HCT116 (cell line): ENCODE measurements at regions not wholly inside any gene's neighbourhood (a gene's known extent, or its start where the extent isn't known, plus 50 kb on each side); places are given as distances from the start of the nearest gene placed in this dataset.

ENCODE experiments used
- ATAC-seq: fragments of 200-7000 bp; cut with Tn5 transposase; 2 replicates; pipeline ENCODE4 v1.9.1; 2020; ENCODE audit warnings: mild to moderate bottlenecking, moderate library complexity
- BruUV-seq: library from RNA; stranded (reverse); fragments of 400-500 nt; replicated peaks from 2 replicates; lab custom pipeline; 2021; lab: Mats Ljungman, UMichigan
- CTCF ChIA-PET: fragments of 300-600 bp; sonication (Branson Sonifier 250); formaldehyde crosslinking; loops from one replicate; lab custom pipeline; 2021; ENCODE audit warnings: antibody characterized with exemption; lab: Charles Lee
- POLR2A ChIA-PET: fragments of 300-600, 350-600 bp; sonication (Branson Sonifier 250); formaldehyde crosslinking; loops from one replicate; lab custom pipeline; 2021; ENCODE audit warnings: antibody characterized with exemption; lab: Charles Lee
- RAD21 ChIA-PET, 2 experiments: fragments of 300-600 bp; sonication (Branson Sonifier 250); formaldehyde crosslinking; loops; one replicate each; lab custom pipeline; 2023; ENCODE audit warnings: low total read pairs in 2 of 2; ENCODE audit not compliant: uncharacterized antibody in 2 of 2, unreplicated experiment in 2 of 2, low non-redundant PET in 1 of 2; lab: Charles Lee
- DNase-seq: peaks from one replicate; pipeline ENCODE4 v3.0.0-alpha.2; 2010; ENCODE audit warnings: low read depth, low spot score
- H2AFZ ChIP-seq: fragments of 200-600 bp; shearing (Covaris generic), sonication (generic); 2 replicates; pipeline ENCODE4 v1.6.1; 2017; ENCODE audit warnings: low read depth, mixed run types, mixed read lengths, antibody characterized with exemption, low read length; ENCODE audit not compliant: poor library complexity, severe bottlenecking
- H3K27ac ChIP-seq: 2 replicates; pipeline ENCODE4 v1.5.1; 2012; ENCODE audit warnings: low read depth, low read length
- H3K27me3 ChIP-seq: fragments of 200-600 bp; sonication (generic); 2 replicates; pipeline ENCODE4 v1.6.1; 2016; ENCODE audit warnings: mixed run types, low read length, mixed read lengths; ENCODE audit not compliant: insufficient read depth
- H3K36me3 ChIP-seq, 2 experiments: fragments of 200-500 bp in 1 of 2; fragments of 200-600 bp in 1 of 2; sonication (Bioruptor generic) in 1 of 2; sonication (generic) in 1 of 2; 2 replicates each; pipeline versions ENCODE4 v1.5.1 to v1.6.1; 2014 to 2016; ENCODE audit warnings: low read length in 2 of 2, inconsistent platforms in 1 of 2, mixed read lengths in 1 of 2, mixed run types in 1 of 2; ENCODE audit not compliant: insufficient read depth in 2 of 2, control insufficient read depth in 1 of 2
- H3K4me1 ChIP-seq, 2 experiments: fragments of 200-600 bp in 1 of 2; sonication (generic) in 1 of 2; 2 replicates each; pipeline versions ENCODE4 v1.5.1 to v1.6.1; 2012 to 2017; ENCODE audit warnings: low read length in 2 of 2, inconsistent platforms in 1 of 2, mild to moderate bottlenecking in 1 of 2, mixed read lengths in 1 of 2, mixed run types in 1 of 2, moderate library complexity in 1 of 2; ENCODE audit not compliant: insufficient read depth in 2 of 2, control insufficient read depth in 1 of 2
- H3K4me2 ChIP-seq: fragments of 200-600 bp; sonication (generic); 2 replicates; pipeline ENCODE4 v1.6.1; 2017; ENCODE audit warnings: mixed run types, low read length, mixed read lengths
- H3K4me3 ChIP-seq, 2 experiments: fragments of 200-600 bp in 1 of 2; sonication (generic) in 1 of 2; replicated peaks in 1 of 2; 2 replicates each; pipeline ENCODE4 v1.5.1; 2011 to 2016; ENCODE audit warnings: low read length in 2 of 2, control low read depth in 1 of 2, low read depth in 1 of 2, mild to moderate bottlenecking in 1 of 2, mixed read lengths in 1 of 2, mixed run types in 1 of 2
- H3K79me2 ChIP-seq: fragments of 200-600 bp; sonication (generic); 2 replicates; pipeline ENCODE4 v1.6.1; 2017; ENCODE audit warnings: mild to moderate bottlenecking, mixed run types, low read length, moderate library complexity, mixed read lengths; ENCODE audit not compliant: insufficient read depth
- H3K9ac ChIP-seq: fragments of 200-600 bp; sonication (generic); 2 replicates; pipeline ENCODE4 v1.6.1; 2016; ENCODE audit warnings: low read length, mixed read lengths
- H3K9me2 ChIP-seq: fragments of 200-600 bp; sonication (generic), shearing (Covaris generic); 2 replicates; pipeline ENCODE4 v1.6.1; 2017; ENCODE audit warnings: mixed run types, mild to moderate bottlenecking, moderate library complexity; ENCODE audit not compliant: insufficient read depth
- H3K9me3 ChIP-seq, 2 experiments: fragments of 200-500 bp in 1 of 2; fragments of 200-600 bp in 1 of 2; sonication (Bioruptor generic) in 1 of 2; sonication (generic) in 1 of 2; 2 replicates each; pipeline ENCODE4 v1.6.1; 2014 to 2017; ENCODE audit warnings: low read length in 2 of 2, mixed read lengths in 2 of 2, inconsistent platforms in 1 of 2, low read depth in 1 of 2, mild to moderate bottlenecking in 1 of 2, mixed run types in 1 of 2, moderate library complexity in 1 of 2; ENCODE audit not compliant: control insufficient read depth in 1 of 2, insufficient read depth in 1 of 2
- H4K20me1 ChIP-seq: fragments of 200-600 bp; sonication (generic), shearing (Covaris generic); 2 replicates; pipeline ENCODE4 v1.6.1; 2017; ENCODE audit warnings: mixed run types, mild to moderate bottlenecking, moderate library complexity; ENCODE audit not compliant: insufficient read depth
- CEBPB ChIP-seq: IDR thresholded peaks from 2 replicates; pipeline ENCODE4 v1.6.1; 2012; ENCODE audit warnings: low read depth
- EZH2phosphoT487 ChIP-seq: fragments of 200-600 bp; IDR thresholded peaks from 2 replicates; pipeline ENCODE4 v1.6.1; 2018; ENCODE audit warnings: antibody characterized with exemption, borderline replicate concordance
- FOSL1 ChIP-seq: IDR thresholded peaks from 2 replicates; pipeline ENCODE4 v1.6.1; 2012; ENCODE audit warnings: low read depth
- POLR2A ChIP-seq: IDR thresholded peaks from 2 replicates; pipeline ENCODE4 v1.7.0; 2011; ENCODE audit warnings: borderline replicate concordance; ENCODE audit not compliant: insufficient read depth, insufficient read length; ENCODE audit errors: extremely low read depth
- POLR2AphosphoS5 ChIP-seq: IDR thresholded peaks from 2 replicates; pipeline ENCODE4 v1.6.1; 2011; ENCODE audit warnings: mild to moderate bottlenecking, low read depth, low read length, moderate library complexity
- SRF ChIP-seq: IDR thresholded peaks from 2 replicates; pipeline ENCODE4 v1.6.1; 2012; ENCODE audit warnings: low read depth
- intact Hi-C: fragments of 100-400 bp; cut with micrococcal nuclease; formaldehyde crosslinking; loops from 2 replicates; pipeline ENCODE4 v1.10.0; 2022
- TF ChIP-seq, protein P1 (sequence below): IDR thresholded peaks from 2 replicates; pipeline ENCODE4 v1.6.1; 2012; ENCODE audit warnings: low read depth
- TF ChIP-seq, protein P2 (sequence below): IDR thresholded peaks from 2 replicates; pipeline ENCODE4 v1.6.1; 2011; ENCODE audit warnings: mild to moderate bottlenecking, low read length, moderate library complexity; ENCODE audit not compliant: insufficient replicate concordance; ENCODE audit errors: extremely low read depth

DNA sequence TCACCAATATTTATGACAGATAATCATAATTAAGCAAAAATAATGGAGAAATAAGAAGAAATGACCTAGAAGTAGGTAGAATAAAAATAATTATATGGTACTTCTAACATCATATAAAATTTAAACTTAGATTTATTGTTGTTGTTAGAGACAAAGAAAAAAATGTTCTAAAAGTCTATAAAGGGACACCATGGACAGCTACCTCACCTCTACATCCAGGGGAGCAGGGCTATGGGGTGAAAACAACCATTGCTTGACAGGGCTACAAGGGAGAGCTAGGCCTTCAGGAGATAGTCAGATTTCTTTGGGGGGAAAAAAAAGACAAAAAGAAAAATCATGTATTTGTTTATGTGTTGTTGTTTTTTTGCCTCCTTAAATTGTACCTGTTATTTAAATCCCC, 841.9 kb downstream of the VGLL3 start:
- RAD21 ChIA-PET = no interaction called here
- ATAC-seq = no peak
- intact Hi-C loops = no loop called here

More for the DNA sequence above, 841.9 kb downstream of the VGLL3 start:
- ChIA-PET CTCF (no interaction called here), POLR2A (no interaction called here)
- no peak for TF ChIP-seq CEBPB
- TF ChIP-seq POLR2AphosphoS5 = no peak
- TF ChIP-seq, protein P1, sequence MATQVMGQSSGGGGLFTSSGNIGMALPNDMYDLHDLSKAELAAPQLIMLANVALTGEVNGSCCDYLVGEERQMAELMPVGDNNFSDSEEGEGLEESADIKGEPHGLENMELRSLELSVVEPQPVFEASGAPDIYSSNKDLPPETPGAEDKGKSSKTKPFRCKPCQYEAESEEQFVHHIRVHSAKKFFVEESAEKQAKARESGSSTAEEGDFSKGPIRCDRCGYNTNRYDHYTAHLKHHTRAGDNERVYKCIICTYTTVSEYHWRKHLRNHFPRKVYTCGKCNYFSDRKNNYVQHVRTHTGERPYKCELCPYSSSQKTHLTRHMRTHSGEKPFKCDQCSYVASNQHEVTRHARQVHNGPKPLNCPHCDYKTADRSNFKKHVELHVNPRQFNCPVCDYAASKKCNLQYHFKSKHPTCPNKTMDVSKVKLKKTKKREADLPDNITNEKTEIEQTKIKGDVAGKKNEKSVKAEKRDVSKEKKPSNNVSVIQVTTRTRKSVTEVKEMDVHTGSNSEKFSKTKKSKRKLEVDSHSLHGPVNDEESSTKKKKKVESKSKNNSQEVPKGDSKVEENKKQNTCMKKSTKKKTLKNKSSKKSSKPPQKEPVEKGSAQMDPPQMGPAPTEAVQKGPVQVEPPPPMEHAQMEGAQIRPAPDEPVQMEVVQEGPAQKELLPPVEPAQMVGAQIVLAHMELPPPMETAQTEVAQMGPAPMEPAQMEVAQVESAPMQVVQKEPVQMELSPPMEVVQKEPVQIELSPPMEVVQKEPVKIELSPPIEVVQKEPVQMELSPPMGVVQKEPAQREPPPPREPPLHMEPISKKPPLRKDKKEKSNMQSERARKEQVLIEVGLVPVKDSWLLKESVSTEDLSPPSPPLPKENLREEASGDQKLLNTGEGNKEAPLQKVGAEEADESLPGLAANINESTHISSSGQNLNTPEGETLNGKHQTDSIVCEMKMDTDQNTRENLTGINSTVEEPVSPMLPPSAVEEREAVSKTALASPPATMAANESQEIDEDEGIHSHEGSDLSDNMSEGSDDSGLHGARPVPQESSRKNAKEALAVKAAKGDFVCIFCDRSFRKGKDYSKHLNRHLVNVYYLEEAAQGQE = no peak
- TF ChIP-seq, protein P2, sequence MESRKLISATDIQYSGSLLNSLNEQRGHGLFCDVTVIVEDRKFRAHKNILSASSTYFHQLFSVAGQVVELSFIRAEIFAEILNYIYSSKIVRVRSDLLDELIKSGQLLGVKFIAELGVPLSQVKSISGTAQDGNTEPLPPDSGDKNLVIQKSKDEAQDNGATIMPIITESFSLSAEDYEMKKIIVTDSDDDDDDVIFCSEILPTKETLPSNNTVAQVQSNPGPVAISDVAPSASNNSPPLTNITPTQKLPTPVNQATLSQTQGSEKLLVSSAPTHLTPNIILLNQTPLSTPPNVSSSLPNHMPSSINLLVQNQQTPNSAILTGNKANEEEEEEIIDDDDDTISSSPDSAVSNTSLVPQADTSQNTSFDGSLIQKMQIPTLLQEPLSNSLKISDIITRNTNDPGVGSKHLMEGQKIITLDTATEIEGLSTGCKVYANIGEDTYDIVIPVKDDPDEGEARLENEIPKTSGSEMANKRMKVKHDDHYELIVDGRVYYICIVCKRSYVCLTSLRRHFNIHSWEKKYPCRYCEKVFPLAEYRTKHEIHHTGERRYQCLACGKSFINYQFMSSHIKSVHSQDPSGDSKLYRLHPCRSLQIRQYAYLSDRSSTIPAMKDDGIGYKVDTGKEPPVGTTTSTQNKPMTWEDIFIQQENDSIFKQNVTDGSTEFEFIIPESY = no peak
- TF ChIP-seq POLR2A = no peak
- no peak for TF ChIP-seq EZH2phosphoT487
- TF ChIP-seq FOSL1 = no peak
- no peak for TF ChIP-seq SRF
- DNase-seq = no peak
- Histone ChIP-seq H3K9me2 (no peaks in the 10 kb centered on the region), H4K20me1 (no peaks in the 10 kb centered on the region), H3K27me3 (no peaks in the 10 kb centered on the region), H3K9me3 (peaks cover 9 to 14% of the 10 kb centered on the region in 2 experiments; a peak in 3 of 4 replicates), H3K36me3 (no peaks in the 10 kb centered on the region), H3K79me2 (no peaks in the 10 kb centered on the region), H2AFZ (no peak overlapping the region), H3K9ac (no peak overlapping the region), H3K27ac (no peak overlapping the region), H3K4me1 (no peaks in the 10 kb centered on the region), H3K4me2 (no peak overlapping the region), H3K4me3 (no peak overlapping the region)
- BruUV-seq = no TSS peak
